ENCODE measurements at regions not wholly inside any gene's neighbourhood (a gene's known extent, or its start where the extent isn't known, plus 50 kb on each side); places are given as distances from the start of the nearest gene placed in this dataset.
A peak's percentile ranks its signal among the peaks of the same experiment; 100 is the strongest.

DNA sequence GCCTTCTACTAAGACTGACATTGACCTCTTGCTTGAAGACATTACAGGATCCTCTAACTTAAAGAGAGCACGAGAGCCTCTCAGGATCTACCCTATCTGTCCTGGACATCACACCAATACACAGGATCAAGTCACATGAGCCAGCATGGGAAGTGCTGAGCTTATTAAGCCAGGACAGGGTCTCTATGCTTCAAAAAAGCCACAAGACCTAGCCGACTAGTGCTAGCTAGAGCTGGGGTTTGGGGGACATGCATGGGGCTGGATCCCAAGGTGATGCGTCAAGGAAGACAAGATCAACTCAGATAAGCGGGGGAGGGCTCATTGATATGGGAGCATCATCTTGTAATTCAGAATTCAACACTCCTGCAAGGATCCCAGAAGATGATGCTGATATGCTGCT lies 167.2 kb upstream of the TAB2 start:
- no peak for DNase-seq

DNA sequence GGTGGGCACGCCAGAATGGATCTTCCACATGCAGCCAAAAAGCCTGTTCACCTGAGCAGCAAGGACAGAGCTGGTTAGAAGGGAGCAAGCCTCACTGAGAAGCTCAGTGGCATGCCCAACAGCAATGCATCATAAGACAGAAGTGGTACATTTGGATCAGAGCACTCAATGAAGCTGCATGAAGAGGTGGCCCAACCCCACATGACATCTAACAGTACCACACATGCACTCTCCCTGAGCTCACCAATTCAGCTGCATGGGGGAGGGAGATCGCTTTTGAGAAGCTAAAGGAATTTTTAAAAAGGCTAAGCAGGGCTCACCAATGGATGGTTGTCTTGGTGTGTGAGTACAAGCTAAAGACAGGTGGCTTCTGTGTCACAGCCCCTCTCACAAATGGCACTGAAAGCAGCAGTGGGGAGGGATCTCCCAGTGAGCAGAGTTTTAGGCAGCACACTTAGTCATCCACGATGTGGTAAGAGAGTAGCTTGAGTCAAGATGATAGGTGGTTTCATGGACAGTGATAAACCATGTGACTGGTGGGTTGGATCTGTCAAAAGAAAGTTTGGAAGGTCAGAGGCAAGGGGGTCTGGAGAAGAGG lies 166.6 kb upstream of the TAB2 start:
- DNase-seq: no peak

- DNase-seq: no peak
Observed at GRCh38 chr6:149152521-149152920, 165.0 kb upstream of the TAB2 start.

- DNase-seq: no peak
Observed at GRCh38 chr6:149153100-149153499, 164.4 kb upstream of the TAB2 start.

DNA sequence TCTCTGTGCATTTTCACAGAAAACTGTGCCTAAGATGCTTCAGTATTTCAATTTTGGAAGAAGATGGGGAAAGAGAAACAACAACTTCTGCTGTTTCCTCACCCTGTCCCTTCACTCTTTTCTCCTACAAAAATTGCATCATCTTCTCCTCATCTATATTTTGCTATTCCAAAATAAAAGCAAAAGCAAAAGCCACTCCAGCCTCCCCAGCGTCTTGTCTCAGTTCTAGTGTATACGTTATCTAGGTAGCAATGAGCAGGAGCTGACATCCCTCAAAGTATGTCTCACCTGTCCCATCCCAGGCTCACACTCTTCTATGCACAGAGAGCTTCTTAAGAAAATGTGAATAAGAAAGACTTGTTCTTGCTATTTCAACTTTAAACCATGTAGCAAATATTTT lies 163.8 kb upstream of the TAB2 start:
- DNase-seq: no peak

- no peak for DNase-seq
Observed at GRCh38 chr6:149154261-149154821, 163.2 kb upstream of the TAB2 start.

DNA sequence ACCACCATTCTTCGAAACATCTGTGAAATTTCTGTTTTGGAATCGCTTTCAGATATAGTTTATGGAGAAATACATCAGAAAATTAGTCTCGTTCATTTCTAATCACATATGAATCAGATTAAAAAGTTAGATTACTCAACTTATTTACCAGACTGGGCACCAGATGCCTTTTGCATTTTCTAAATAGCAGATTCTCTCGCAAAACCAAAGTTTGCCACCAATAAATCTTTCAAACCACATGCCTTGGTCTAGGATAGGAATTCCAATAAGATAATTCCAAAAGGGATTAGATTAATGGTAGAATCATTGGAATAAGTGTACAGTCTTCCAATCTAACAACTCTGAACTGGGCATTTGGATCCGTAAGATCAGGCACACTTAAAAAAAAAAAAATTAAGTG lies 160.4 kb upstream of the TAB2 start:
- DNase-seq: no peak

DNA sequence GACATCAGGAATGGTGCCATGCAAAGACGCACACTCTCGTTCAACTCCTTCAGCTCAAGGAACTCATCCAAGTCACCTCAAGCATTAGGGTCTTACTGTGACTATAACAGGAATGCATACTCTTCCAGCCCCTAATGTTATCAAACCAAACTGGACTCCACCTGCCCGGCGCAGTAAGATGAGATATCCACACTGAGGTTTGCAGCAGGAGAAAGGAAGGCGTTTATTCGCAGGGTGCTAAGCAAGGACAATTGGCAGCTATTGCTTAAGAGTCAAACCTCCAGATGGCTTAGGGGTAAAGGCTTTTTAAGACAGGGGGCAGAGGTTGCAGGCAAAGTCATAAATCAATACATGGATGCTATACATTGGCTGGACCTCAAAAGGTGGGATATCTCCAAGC lies 159.4 kb upstream of the TAB2 start:
- no peak for DNase-seq

- no peak for DNase-seq
Observed at GRCh38 chr6:149160943-149161342, 156.6 kb upstream of the TAB2 start.

GRCh38 chr6:149162924-149163323 lies 154.6 kb upstream of the TAB2 start:
- no peak for DNase-seq

GRCh38 chr6:149164199-149164750 lies 153.2 kb upstream of the TAB2 start:
- DNase-seq: peak; percentile 19

- no peak for DNase-seq
Observed at GRCh38 chr6:149166336-149166735, 151.2 kb upstream of the TAB2 start.

DNA sequence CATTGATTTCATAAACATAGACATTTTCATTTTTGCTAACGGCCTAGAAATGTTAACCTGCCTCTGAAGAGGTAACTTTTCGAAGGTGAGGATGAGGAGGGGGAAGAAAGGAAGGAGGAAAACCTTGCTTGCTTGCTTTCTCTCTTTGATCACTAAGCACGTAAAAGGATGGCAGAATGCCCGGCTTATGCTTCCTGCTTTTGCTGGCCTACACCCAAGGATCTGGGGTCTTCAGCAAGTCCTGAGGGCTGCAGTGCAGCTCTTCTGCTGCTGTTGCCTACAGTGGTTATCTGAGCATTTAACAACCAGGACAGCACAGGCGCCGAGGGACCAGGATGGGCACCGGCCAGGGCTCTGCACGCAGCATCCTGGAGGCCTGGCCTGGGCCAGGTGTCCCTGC lies 150.8 kb upstream of the TAB2 start:
- peak; percentile 13 for DNase-seq

- DNase-seq: no peak
Observed at GRCh38 chr6:149168968-149169367, 148.5 kb upstream of the TAB2 start.

DNA sequence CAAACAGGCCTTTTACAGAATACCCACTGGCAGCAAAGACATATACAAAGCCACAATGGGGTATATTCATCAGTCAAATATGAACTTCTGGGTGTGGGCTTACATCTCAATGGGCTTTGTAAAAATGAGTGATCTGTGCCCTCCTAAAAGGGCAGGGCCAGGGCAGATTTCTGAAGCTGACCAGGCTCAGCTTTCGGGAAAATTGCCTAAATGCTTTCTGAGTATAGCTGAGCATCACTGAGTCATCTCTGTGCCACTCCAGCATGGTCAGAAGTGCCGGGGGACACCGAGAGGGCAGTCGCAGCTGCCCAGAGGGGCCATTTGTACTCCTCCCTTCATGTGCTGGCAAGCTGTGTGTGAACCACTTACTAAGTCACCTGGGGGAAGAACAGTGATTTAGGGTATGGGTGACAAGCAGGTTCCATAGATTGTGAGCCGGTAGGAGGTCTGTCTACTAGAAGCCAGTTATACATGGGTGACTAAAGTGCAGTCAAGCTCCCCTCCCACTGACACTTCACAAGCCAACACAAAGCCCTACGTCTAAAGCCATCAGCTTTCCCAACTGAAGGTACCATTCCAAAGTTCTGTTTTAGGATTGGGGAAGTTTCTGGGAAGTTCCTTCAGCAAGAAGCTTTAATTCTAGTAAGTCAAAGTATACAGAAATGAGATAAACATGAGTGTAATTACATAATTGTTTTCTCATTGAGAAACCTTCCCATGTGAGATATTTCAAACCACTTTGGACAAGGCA lies 147.6 kb upstream of the TAB2 start:
- no peak for DNase-seq

- no peak for DNase-seq
Observed at GRCh38 chr6:149170564-149171452, 146.7 kb upstream of the TAB2 start.

GRCh38 chr6:149173222-149173621 lies 144.3 kb upstream of the TAB2 start:
- DNase-seq: no peak

DNA sequence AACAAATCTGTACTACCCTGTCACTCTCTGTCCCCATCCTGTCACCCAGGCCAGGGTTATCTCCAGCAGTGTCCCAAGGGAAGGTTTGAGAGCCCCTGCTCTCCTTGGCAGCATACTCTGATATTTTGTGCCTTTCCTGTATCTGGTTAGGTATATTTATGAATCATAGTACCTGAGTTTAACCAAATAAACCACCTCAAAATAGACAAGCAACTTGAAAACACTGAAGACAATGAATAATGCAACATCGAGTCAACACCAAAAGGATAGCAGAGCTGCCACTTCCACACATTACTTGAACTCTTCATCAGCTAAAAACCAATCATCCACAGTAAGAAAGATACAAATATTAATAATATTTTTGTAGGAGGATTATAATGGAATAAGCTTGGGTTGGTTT lies 142.6 kb upstream of the TAB2 start:
- DNase-seq: no peak

- DNase-seq: no peak
Observed at GRCh38 chr6:149176971-149177667, 140.4 kb upstream of the TAB2 start.

- DNase-seq: no peak
Observed at GRCh38 chr6:149179431-149179830, 138.1 kb upstream of the TAB2 start.

- no peak for DNase-seq
Observed at GRCh38 chr6:149181304-149181703, 136.2 kb upstream of the TAB2 start.

DNA sequence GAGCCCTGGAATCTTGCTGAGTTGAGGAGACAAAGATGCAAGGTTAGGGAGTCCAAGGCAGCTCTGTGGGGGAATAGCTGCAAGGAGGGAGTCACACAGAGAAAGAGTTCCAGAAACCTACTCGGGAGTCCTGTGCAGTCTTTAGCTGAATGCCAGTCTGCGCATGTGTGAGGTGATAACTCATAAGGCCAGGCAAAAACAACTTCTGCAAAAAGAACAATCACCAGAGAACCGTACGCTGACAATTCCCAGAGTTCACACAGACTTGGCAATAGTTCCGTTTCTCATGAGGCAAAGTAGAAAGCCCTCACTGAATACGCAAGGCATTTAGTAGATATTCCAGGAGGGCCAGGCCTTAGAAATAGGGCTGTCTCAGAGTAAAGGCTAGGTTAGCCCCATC lies 135.2 kb upstream of the TAB2 start:
- DNase-seq: no peak

DNA sequence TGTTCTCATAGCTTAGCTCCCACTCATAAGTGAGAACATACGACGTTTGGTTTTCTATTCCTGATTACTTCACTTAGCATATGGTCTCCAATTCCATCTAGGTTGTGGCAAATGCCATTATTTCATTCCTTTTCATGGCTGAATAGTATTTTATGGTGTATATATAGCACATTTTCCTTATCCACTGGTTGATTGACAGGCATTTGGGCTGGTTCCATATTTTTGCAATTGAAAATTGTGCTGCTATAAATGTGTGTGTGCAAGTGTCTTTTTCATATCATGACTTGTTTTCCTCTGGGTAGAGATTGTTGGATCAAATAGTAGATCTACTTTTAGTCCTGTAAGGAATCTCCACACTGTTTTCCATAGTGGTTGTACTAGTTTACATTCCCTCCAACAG lies 133.0 kb upstream of the TAB2 start:
- no peak for DNase-seq

Measured in fibroblast of skin of right biceps (primary cell).